Stimulated activated CD4-positive, alpha-beta T cell treated with anti-CD3 and anti-CD28 coated beads, Interleukin-12 subunit alpha, Interleukin-12 subunit beta, amount 100 ng/mL, for 4 hours (primary cell): ENCODE measurements at regions not wholly inside any gene's neighbourhood (a gene's known extent, or its start where the extent isn't known, plus 50 kb on each side); places are given as distances from the start of the nearest gene placed in this dataset.

Source experiments
- DNase-seq: peaks from one replicate; pipeline ENCODE4 v3.0.0-alpha.2; 2020

GRCh38 chr15:77540312-77541060, 92.2 kb downstream of the LINGO1 start:
- DNase-seq: no peak

GRCh38 chr15:77538793-77539497, 93.8 kb downstream of the LINGO1 start:
- DNase-seq: no peak

GRCh38 chr15:77538027-77538451, 94.7 kb downstream of the LINGO1 start:
- no peak for DNase-seq

- no peak for DNase-seq
Measured at GRCh38 chr15:77537006-77537405, 95.7 kb downstream of the LINGO1 start.

GRCh38 chr15:77535845-77536244, 96.9 kb downstream of the LINGO1 start:
- no peak for DNase-seq
